DND-41 (cell line): ENCODE measurements at regions not wholly inside any gene's neighbourhood (a gene's known extent, or its start where the extent isn't known, plus 50 kb on each side); places are given as distances from the start of the nearest gene placed in this dataset.

ENCODE experiments used
- EZH2 ChIP-seq: IDR thresholded peaks from 3 replicates; pipeline ENCODE4 v1.6.1; 2012; ENCODE audit warnings: borderline replicate concordance, low read depth, mild to moderate bottlenecking, moderate library complexity, low read length, inconsistent platforms; ENCODE audit not compliant: severe bottlenecking
- TF ChIP-seq, protein P1 (sequence below): IDR thresholded peaks from 2 replicates; pipeline ENCODE4 v1.5.1; 2012; ENCODE audit warnings: borderline replicate concordance, low read length, moderate library complexity, mild to moderate bottlenecking; ENCODE audit not compliant: poor library complexity, severe bottlenecking; ENCODE audit errors: extremely low read depth

DNA sequence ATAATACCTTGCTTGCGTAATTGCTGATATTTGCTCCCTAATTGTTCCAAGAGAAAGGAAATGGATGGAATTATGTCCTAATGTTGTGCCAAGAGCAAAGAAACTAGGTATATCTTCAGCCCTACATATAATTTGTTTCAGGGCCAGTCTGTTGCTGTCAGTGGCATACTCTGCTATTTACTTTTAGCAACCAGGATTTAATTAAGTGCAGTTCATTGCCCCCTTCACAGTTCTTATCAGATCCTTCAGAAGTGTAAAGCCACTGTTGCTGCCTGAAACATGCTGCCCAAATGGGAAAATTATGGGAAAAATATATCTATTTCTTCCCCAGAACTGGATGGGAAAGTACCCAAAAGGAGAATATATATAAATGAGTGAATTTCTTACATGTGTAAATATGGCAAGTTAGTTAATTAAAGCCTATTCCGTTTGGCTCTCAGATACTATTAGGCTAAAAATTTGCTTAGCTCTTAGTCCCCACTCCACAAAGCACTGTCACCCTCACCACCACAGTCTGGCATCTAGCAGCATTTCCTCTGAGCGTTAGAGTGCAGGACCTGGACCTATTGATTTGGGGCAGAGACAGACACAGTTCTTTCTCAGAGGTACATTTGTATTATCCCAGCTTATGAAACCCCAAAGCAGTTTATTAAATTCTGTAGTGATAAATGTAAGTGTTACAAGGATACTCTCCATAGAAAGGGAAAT, 72.8 kb upstream of the DTNA start:
- TF ChIP-seq, protein P1, sequence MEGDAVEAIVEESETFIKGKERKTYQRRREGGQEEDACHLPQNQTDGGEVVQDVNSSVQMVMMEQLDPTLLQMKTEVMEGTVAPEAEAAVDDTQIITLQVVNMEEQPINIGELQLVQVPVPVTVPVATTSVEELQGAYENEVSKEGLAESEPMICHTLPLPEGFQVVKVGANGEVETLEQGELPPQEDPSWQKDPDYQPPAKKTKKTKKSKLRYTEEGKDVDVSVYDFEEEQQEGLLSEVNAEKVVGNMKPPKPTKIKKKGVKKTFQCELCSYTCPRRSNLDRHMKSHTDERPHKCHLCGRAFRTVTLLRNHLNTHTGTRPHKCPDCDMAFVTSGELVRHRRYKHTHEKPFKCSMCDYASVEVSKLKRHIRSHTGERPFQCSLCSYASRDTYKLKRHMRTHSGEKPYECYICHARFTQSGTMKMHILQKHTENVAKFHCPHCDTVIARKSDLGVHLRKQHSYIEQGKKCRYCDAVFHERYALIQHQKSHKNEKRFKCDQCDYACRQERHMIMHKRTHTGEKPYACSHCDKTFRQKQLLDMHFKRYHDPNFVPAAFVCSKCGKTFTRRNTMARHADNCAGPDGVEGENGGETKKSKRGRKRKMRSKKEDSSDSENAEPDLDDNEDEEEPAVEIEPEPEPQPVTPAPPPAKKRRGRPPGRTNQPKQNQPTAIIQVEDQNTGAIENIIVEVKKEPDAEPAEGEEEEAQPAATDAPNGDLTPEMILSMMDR: no peak
- TF ChIP-seq EZH2: no peak
